Sigmoid colon (tissue), 6 donors: ENCODE measurements at regions not wholly inside any gene's neighbourhood (a gene's known extent, or its start where the extent isn't known, plus 50 kb on each side); places are given as distances from the start of the nearest gene placed in this dataset.
A peak's percentile ranks its signal among the peaks of the same experiment; 100 is the strongest.
"Not testable (repeated sequence)": the region's sequence is repeated elsewhere in the genome, so short reads cannot be mapped to it uniquely, and the experiment has no call there.

Source experiments
- DNase-seq: peaks from one replicate; pipeline ENCODE4 v3.0.0-alpha.2; 2019
- H3K27ac ChIP-seq, 4 donors: fragments of 200-600 bp; sonication (generic); one replicate each; pipeline ENCODE4 v1.5.1; 2016 to 2019; ENCODE audit warnings: mild to moderate bottlenecking in 1 of 4
- H3K27me3 ChIP-seq, 3 donors: fragments of 200-600 bp; sonication (generic); one replicate each; pipeline ENCODE4 v1.5.1; 2019; ENCODE audit warnings: mild to moderate bottlenecking in 1 of 3
- H3K36me3 ChIP-seq, 4 donors: fragments of 200-600 bp; sonication (generic); one replicate each; pipeline ENCODE4 v1.5.1; 2016 to 2019
- H3K4me1 ChIP-seq, 4 donors: fragments of 200-600 bp; sonication (generic); one replicate each; pipeline ENCODE4 v1.5.1; 2017 to 2019
- H3K4me3 ChIP-seq, 4 donors: fragments of 200-600 bp; sonication (generic); one replicate each; pipeline ENCODE4 v1.5.1; 2017 to 2019; ENCODE audit warnings: mild to moderate bottlenecking in 2 of 4, moderate library complexity in 1 of 4
- H3K9me3 ChIP-seq, 4 donors: fragments of 200-600 bp in 3 of 4; sonication (generic) in 3 of 4; one replicate each; pipeline versions ENCODE4 v1.5.1 to v1.6.1; 2013 to 2019
- CTCF ChIP-seq, 4 experiments: fragments of 450-650 bp in 3 of 4; fragments of 200-600 bp in 1 of 4; IDR thresholded peaks; one replicate each; pipeline ENCODE4 v1.5.1; 2016 to 2019; ENCODE audit warnings: antibody characterized with exemption in 4 of 4, mild to moderate bottlenecking in 3 of 4, moderate library complexity in 2 of 4
- EP300 ChIP-seq, 4 donors: sonication (generic); formaldehyde crosslinking; IDR thresholded peaks; one replicate each; pipeline ENCODE4 v1.6.1; 2017; ENCODE audit warnings: antibody characterized with exemption in 4 of 4
- POLR2A ChIP-seq, 2 donors: fragments of 450-650 bp; IDR thresholded peaks; one replicate each; pipeline ENCODE4 v1.6.1; 2016; ENCODE audit warnings: antibody characterized with exemption in 2 of 2, mild to moderate bottlenecking in 2 of 2, moderate library complexity in 2 of 2
- POLR2AphosphoS5 ChIP-seq, 4 donors: sonication (generic); formaldehyde crosslinking; IDR thresholded peaks; one replicate each; pipeline ENCODE4 v1.6.1; 2017; ENCODE audit warnings: antibody characterized with exemption in 4 of 4
- WGBS, 2 donors: extraction: QIAGEN DNeasy Blood & Tissue Kit; methylation state at CpG; one replicate each; pipeline ENCODE4 v1.1.7; 2013; 5-methylcytosine and 5-hydroxymethylcytosine counted together
- intact Hi-C: fragments of 100-400 bp; cut with DNase I; formaldehyde crosslinking; loops from one replicate; pipeline ENCODE4 v1.15.1; 2023
- donor health status: healthy with polysubstance abuse.
- donor health status: healthy.

- Histone ChIP-seq H3K4me3 (no peak overlapping the region), H3K27ac (peak overlapping the region; percentile 7 to 57 (median 36)), H3K9me3 (no peaks in the 10 kb centered on the region), H3K27me3 (no peaks in the 10 kb centered on the region), H3K36me3 (no peaks in the 10 kb centered on the region), H3K4me1 (peaks cover 0 to 19% (median 17%) of the 10 kb centered on the region in 4 donors)
- TF ChIP-seq EP300 (IDR thresholded peaks at IDR 0.05): no peak
- TF ChIP-seq POLR2A (IDR thresholded peaks at IDR 0.05): no peak
- peak in 1 of 4 donors; percentile 30 for TF ChIP-seq POLR2AphosphoS5 (IDR thresholded peaks at IDR 0.05)
- TF ChIP-seq CTCF (IDR thresholded peaks at IDR 0.05): no peak
- intact Hi-C loops: no loop called here
- 49 to 64% methylated on average over 5 of the region's 5 CpGs for WGBS, 2 donors
- DNase-seq: no peak
Observed at GRCh38 chr2:18950361-18950851, 361.0 kb upstream of the NT5C1B start.

GRCh38 chr2:18949871-18950270, 360.5 kb upstream of the NT5C1B start:
- Histone ChIP-seq H3K9me3 (no peaks in the 10 kb centered on the region), H3K27me3 (no peaks in the 10 kb centered on the region), H3K27ac (peak overlapping the region in 3 of 4 donors; percentile 7 to 57 (median 43)), H3K4me3 (no peak overlapping the region), H3K36me3 (no peaks in the 10 kb centered on the region), H3K4me1 (peaks cover 0 to 19% (median 17%) of the 10 kb centered on the region in 4 donors)
- intact Hi-C loops: no loop called here
- no peak for DNase-seq
- WGBS, 2 donors: 91 to 92% methylated on average over 4 of the region's 4 CpGs
- TF ChIP-seq EP300 (IDR thresholded peaks at IDR 0.05) (no peak), POLR2A (IDR thresholded peaks at IDR 0.05) (no peak), POLR2AphosphoS5 (IDR thresholded peaks at IDR 0.05) (no peak), CTCF (IDR thresholded peaks at IDR 0.05) (no peak)

- no peaks in the 10 kb centered on the region for H3K36me3 ChIP-seq
- no peaks in the 10 kb centered on the region for H3K4me1 ChIP-seq
- no peak for TF ChIP-seq POLR2A (IDR thresholded peaks at IDR 0.05)
- TF ChIP-seq CTCF (IDR thresholded peaks at IDR 0.05): no peak
- no peak for TF ChIP-seq POLR2AphosphoS5 (IDR thresholded peaks at IDR 0.05)
- TF ChIP-seq EP300 (IDR thresholded peaks at IDR 0.05): no peak
- WGBS, 2 donors: 66 to 71% methylated on average over 2 of the region's 2 CpGs
- DNase-seq: no peak
- intact Hi-C loops: no loop called here
- H3K4me3 ChIP-seq: no peak overlapping the region
- no peaks in the 10 kb centered on the region for H3K27me3 ChIP-seq
- no peak overlapping the region for H3K27ac ChIP-seq
- no peaks in the 10 kb centered on the region for H3K9me3 ChIP-seq
Observed at GRCh38 chr2:18940184-18940583, 350.8 kb upstream of the NT5C1B start.

- intact Hi-C loops: not testable (repeated sequence)
Observed at GRCh38 chr2:18939740-18940139, 350.4 kb upstream of the NT5C1B start.

GRCh38 chr2:18934886-18935285, 345.5 kb upstream of the NT5C1B start:
- Histone ChIP-seq H3K27me3 (no peaks in the 10 kb centered on the region), H3K27ac (no peak overlapping the region), H3K36me3 (no peaks in the 10 kb centered on the region), H3K9me3 (no peaks in the 10 kb centered on the region), H3K4me3 (no peak overlapping the region), H3K4me1 (peaks cover 0 to 13% (median 11%) of the 10 kb centered on the region in 4 donors)
- 98% methylated on average over 1 of the region's 1 CpG for WGBS, 2 donors
- intact Hi-C loops: no loop called here
- TF ChIP-seq EP300 (IDR thresholded peaks at IDR 0.05): no peak
- no peak for TF ChIP-seq POLR2AphosphoS5 (IDR thresholded peaks at IDR 0.05)
- TF ChIP-seq CTCF (IDR thresholded peaks at IDR 0.05): no peak
- TF ChIP-seq POLR2A (IDR thresholded peaks at IDR 0.05): no peak
- no peak for DNase-seq

More at GRCh38 chr2:18939740-18940139, 350.4 kb upstream of the NT5C1B start:
- H3K27me3 ChIP-seq, H3K9me3 ChIP-seq, H3K4me1 ChIP-seq, DNase-seq, H3K36me3 ChIP-seq, H3K4me3 ChIP-seq, H3K27ac ChIP-seq: not testable (repeated sequence)
- 72 to 81% methylated on average over 4 of the region's 5 CpGs for WGBS, 2 donors
